HG02610 (cell line): ENCODE measurements at regions not wholly inside any gene's neighbourhood (a gene's known extent, or its start where the extent isn't known, plus 50 kb on each side); places are given as distances from the start of the nearest gene placed in this dataset.
A peak's percentile ranks its signal among the peaks of the same experiment; 100 is the strongest.

ENCODE experiments used
- ATAC-seq: cut with Tn5 transposase; IDR thresholded peaks from one replicate; pipeline ENCODE4 v1.9.1; 2021; ENCODE audit warnings: mild to moderate bottlenecking, moderate library complexity; ENCODE audit not compliant: unreplicated experiment

DNA sequence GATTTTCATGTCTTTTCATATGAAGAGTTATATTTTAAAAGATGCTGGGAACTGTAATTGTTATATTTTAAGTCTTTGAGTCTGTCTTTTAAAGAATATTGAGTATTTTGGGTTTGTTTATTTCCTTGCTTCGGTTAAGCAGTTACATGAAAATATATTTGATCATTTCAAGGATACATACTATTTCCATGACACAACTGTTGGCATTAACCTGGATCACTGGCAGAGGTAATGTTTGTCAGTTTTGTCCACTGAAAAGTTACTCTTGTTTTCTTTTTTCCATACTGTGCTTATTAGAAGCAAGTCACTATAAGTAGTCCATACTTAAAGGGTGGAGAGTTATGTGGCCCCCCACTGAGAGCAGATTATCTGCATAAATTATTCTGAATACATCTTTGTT lies 1142.0 kb upstream of the TMEFF2 start:
- ATAC-seq = no peak

DNA sequence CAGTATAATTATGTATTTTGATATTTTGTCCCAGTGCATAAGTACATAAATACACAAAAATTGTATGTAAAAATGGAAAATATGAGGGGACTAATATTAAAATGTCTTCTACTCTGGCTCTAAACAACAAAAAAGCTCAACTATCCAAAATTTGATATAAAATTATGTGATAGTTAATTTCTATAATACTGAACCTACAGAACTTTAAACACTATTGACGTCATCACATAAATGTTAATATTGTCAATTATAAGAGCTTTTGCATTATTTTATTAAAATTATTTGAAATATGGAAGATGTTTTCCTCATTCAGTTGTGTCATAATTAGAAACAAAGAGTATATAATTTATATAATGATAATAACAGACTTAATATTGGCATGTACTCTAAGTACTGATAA lies 1139.7 kb upstream of the TMEFF2 start:
- ATAC-seq = no peak

DNA sequence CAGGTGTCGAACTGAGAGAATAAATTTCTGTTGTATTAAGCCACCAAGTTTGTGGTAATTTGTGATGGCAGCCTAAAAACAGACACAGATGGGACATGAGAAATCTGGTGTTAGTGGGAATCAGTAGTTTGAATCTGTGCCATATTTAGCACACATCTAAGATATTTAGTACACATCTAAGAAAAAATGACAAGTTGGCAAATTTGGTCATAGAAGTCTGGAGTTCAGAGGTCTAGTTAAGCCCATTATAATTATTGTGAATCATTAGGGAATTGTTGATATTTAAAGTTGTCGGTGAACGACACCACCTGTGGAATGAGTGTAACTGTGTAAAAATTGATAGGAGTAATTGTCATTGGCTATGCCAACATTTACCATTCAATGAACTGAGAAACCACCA lies 1138.8 kb upstream of the TMEFF2 start:
- ATAC-seq = no peak

DNA sequence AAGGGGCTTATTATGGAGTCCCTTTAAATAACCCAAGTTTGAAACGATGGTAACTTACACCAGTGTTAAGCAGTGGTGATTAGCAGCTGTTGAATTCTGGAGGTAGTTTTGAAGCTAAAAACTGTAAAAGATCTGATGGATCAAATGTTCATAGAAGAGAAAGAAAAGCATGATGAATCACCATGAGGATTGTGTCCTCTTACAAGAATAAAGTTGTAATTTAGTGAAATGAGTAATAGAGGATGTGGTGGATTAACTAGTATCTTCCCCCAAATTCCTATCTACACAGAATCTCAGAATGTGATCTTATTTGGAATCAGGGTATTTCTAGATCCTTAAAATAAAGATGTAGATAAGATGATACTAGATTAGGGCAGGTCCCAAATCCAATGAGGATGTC lies 1138.2 kb upstream of the TMEFF2 start:
- no peak for ATAC-seq

DNA sequence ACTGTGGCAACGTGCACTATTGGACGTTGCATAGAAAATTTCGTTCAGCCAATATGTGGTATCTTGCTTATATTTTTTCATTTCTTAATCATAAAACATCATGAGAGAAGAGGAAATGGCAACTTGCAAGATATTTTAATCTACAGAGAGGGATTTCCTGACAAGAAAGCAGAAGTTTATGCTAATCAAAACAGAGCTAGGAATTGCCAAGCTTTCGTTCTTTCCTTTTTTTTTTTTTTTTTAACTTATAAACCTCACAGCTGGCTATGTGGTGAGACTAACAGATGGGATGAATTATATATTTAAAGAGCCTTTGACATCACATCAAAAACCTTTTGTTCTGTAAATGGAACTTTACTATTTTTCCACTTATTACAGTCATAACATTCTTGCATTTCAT lies 1136.9 kb upstream of the TMEFF2 start:
- no peak for ATAC-seq

DNA sequence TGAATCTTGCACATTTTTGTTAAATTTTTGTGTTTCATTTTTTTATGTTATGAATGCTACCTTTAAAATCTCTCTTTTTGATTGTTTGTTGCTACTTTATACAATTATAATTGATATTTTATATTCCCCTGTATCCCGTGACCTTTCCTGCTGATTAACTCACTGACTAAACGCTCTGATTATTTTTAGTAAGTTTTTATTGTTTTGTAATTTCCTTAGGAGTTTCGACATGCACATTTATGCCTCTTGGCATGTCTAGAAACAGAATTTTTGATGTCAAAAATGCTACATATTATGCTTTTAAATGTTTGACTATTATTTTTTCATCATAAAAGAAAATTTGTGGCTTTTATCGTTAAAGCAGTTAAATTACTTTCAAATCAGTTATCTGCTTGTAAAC lies 1131.6 kb upstream of the TMEFF2 start:
- ATAC-seq = no peak

DNA sequence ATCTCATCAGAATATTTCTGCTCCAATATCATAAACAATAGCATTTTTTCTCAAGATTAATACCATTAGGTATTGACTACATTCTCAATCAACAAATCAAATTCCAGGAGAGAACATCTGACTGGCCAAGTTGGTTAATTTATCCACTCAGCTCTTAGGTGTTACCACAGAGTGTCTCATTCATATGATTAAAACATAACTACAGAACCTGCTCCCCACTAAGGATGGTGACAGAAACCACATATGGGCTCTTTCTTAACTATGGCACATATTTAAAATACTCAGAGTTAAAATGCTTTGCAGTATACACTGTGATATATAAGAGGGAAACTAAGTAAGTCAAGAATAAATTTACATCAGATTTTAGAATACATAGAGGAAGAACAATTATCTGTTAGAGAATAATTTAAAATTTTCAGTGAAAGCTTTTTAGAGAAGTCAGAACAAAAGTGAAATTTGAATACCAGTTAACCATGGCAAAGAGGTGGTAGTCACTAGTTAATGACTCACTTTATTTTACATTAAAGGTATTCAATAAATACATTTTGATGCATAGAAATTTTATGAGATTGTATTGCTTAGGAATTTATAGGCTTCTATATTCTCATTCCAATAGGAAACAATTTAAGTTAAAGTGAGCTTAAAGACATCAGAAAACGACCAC lies 1120.8 kb upstream of the TMEFF2 start:
- ATAC-seq = peak; percentile 70

DNA sequence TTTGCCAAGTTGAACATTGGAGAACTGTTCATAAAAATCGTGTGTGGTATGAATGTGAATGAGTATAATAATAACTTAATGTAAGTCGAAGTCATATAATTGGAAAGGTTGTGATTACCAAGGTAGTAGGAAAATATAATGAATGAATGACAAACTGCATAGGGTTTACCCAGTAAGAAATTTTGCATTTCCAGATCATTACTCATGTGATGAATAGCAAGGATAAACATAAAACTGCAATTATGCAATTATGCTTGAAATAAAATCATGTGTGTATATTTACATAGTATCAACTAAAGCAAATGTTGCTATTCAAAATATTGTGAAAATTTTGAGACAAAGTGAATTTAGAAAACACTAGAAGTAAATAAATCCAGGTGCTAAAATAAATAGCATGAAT lies 1108.7 kb upstream of the TMEFF2 start:
- no peak for ATAC-seq

DNA sequence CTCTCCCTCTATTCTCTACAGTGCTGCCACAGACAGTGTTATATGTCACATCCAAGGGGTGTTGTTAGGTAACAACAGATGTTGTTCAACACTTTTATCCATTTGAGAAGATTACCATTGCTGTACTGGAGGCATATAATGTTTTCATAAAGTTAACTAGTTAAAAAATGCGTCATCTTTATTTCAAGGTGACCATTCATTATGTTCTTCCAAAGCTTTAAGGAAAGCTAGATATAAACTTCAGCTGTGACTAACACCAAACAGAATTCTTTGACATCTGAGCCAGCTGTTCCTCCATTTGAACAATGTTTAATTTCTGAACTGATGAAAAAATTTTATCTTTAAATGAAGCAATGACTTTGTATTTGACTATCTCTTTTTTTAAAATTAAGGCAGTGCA lies 1099.6 kb upstream of the TMEFF2 start:
- no peak for ATAC-seq

DNA sequence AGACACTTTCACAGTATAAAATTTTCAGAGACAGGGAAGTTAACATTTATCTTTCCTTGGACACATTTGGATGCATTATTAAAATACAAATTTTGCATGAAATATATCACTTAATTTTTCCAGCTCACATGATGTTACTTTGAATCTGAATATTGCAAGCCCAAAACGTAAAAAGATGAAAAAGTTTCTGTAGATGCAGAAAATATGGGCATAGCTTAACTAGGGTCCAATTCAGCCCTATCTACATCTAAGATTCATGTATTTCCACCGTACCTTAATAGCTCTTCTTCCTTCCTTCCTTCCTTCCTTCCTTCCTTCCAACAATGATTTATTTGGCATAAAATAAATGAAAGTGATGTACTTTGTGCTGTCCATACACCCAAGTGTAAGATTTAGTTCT lies 1084.6 kb upstream of the TMEFF2 start:
- no peak for ATAC-seq

DNA sequence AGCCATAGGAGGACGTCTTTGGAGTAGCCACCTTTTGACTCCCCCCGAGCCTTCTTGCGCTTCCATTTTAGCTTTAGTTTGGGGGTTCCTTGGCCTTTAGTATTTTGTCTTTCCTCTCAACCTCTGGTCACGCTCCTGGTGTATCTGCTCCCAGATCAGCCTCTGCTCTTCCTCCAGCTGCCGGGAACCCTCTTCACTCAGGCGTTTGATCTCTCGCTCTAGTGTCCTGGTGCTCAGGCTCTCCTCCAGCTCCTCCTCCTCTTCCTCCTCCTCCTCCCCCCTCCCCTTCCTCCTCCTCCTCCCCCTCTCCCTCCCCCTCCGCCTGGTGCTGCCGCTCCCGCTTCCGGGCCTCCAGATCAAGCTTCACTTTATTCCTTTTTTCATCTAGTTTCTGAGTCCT lies 1082.3 kb upstream of the TMEFF2 start:
- no peak for ATAC-seq

DNA sequence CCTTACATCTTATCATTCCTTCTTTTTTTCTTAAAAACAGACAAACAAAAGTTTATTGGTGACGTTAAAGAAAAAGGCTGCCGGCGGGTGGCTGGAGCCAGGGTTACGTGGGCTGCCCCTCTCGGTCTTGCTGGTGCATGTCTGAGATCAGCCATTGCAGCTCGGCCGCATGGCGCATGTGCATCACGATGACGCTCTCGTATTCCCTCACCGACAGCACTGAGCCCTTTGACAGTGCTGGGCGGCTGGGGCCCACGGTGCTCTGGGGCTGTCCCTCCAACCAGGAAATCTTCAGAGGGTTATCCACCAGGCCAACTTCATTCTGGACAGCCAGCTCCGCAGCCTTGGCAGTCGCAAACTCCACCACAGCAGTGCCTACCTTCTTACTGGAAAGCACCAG lies 1081.8 kb upstream of the TMEFF2 start:
- ATAC-seq = no peak

DNA sequence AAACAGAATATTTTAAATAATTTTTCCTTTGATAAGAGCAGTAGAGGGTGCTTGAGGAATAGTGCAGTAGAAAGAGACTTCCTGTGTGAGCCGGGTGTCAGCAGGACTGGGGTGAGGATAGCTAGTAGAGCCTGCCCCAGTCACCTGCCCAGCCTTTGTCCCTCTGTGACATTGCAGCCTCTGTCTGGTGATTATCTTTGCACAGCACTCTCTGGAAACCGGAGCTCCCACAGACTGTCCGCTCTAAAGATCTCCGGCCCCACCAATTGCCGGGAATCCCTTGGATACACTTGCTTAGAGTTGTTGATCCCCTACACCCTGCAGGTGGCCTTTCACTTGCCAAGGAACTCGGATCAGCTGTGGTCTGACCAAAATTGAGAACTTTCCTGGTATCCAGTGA lies 1081.3 kb upstream of the TMEFF2 start:
- ATAC-seq = no peak

DNA sequence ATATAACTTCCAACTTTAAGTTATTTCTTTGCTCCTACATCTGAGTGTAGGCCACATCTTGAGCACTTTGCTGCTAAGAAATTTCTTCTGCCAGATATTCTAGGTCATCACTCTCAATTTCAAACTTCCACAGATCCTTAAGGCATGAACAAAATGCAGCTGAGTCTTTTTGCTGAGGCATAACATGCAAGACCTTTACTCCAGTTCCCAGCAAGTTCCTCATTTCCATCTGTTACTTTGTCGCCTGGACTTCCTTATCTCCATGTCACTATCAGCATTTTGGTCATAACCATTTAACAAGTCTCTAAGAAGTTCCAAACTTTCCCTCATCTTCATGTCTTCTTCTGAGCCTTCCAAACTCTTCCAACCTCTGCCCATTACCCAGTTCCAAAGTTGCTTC lies 1077.3 kb upstream of the TMEFF2 start:
- ATAC-seq = no peak

DNA sequence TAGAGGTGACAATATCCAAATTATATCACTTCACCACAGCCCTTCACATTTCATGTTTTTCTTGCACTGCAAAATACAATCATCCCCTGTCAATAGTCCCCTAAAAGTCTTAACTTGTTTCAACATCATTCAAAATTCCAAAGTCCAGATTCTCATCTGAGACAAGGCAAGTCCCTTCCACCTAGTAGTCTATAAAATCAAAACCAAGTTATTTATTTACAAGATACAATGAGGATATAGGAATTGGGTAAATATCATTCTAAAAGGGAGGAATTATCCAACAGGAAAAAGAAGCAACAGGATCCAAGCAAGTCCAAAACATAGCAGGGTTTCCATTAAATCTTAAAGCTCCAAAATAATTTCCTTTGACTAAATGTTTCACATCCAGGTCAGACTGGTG lies 1076.1 kb upstream of the TMEFF2 start:
- no peak for ATAC-seq

DNA sequence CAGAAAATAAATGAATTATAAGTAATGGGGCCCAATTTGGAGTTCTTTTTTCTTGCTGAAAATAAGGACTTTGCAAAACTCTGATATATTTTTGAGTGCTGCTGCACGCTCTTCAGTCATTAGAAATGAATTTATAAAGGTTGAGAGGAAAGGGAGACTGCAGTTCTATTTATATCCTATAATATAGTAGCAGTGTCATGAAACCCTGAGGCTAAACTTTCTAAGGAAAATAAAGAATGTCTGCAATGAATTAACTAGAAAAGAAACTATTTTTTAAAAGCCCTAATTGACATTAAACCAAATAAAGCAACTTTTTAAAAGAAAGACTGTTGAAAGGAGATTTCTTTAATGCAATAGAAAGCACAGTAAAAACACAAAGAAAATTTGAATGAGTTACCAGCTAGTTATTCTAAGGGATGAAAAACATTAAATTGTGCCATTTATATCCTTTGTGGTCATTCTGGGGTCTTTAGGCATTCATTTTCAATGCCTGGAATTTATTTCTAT lies 1072.8 kb upstream of the TMEFF2 start:
- no peak for ATAC-seq

DNA sequence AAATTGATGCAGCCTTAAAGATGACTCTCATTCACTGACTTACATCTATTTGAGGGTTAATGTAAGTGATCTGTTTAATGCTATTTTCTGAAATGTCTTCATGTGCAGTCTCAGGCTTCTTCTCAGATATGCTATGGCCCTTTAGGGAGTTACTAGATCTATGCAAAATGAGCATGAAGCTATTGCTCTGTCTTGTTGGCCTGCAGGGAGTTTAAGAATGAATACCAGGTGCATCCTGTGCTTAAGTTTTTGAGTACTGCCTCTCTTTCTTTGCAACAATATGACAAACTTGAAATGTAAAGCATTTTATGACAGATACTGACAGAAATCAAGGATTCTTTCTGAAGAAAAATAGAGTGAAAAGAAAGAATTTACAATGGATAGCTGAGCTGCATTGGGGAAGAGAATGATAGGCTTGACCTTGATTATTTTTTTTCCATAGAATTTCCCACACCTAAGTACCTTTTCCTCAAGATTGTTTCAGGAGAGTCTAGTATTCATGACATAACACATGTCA lies 1058.3 kb upstream of the TMEFF2 start:
- no peak for ATAC-seq

DNA sequence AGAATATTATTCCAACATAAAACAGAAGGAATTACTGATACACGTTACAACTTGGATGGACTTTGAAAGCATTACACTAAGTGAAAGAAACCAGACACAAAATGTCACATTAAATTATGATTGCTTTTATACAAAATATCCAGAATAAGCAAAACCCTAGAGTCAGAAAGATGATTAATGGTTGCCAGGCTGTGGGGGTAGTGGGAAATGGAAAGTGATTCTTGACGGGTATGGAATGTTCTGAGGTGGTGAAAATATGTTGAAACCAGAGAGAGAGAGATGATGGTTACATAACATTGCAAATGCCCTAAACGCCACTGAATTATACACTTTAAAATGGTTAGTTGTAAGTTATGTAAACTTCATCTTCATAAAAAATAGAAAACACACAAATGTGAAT lies 1057.2 kb upstream of the TMEFF2 start:
- no peak for ATAC-seq

DNA sequence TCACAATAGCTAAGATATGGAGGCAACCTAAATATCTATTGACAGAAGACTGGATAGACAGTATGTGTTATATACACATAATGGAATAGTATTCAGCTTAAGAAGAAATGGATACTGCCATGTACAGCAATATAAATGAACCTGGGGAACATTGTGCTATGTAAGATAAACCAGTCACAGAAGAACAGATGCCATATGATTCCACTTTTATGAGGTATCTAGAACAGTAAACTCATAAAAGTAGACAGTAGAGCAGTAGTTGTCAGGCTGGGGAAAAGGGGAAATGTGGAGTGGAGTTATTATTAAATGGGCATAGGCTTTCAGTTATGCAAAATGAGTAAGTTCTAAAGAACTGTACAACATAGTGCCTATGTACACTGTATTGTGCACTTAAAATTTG lies 1055.7 kb upstream of the TMEFF2 start:
- no peak for ATAC-seq

DNA sequence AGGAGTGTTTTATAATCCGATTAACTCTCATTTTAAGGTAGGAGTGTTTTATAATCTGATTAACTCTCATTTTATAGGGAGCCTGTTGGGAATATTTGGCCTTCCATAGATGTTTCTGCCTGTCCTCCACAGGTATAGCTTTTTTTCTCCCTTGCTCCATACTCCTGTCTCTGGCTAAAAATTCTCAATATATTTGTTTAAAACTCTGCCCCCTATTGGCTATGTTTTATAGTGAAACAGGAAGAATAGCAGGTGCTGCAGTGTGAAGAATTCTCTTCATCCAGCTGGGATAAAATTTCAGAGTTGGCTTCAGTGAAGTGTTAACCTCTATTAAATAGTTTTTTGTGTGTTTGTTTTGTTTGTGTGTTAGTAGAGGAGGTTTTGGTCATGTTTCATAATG lies 1046.0 kb upstream of the TMEFF2 start:
- ATAC-seq = no peak

DNA sequence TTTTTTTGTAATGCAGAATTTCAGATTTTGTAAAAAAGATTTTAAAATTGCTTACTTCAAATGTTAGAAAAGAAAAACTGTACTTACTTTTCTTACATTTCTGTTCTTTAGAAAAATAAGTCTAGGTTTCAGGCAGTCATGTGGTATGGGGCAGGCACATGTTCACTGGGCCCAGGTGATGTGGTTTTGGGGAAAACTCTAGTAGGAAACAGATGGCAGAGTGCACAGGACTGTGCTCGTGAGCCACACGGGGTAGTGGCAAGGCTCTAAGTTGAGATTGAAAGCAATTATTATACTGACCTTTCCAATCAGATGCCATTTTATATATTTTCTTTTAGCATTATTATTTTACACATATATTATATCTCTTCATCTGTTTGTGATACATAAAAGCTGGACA lies 1036.9 kb upstream of the TMEFF2 start:
- no peak for ATAC-seq

DNA sequence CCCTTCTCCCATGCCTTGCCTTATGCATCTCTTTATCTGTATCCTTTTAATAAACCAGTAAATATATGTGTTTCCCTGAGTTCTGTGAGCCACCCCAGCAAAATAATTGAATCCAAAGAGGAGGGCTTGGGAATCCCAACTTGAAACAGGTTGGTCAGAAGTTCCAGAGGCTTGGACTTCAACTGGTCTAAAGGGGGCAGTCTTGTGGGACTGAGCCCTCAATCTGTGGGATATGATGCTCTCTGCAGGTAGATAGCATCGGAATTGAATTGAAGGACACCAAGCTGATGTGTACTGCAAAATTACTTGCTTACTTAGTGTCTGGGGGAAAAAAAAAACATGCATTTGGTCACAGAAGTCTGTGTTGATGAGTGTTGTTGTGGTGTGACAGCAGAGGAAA lies 1033.5 kb upstream of the TMEFF2 start:
- no peak for ATAC-seq

DNA sequence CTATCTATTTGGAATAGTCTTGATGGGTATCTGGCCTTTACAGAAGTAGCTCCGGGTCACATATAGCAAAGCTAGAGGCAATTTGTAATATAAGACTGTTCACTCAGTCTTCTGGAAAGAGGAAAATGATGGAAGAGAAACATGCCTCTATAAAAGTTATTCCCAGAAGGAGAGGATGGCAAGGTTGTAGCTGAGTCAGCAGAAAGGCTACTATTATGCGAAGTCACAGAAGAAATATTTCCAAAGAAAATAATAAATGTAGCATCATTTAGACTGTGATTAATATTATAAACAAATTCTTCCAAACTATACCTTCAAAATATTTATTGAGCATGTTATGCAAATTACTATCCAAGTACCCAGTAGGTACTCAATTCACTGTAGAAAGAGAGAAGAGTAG lies 1027.7 kb upstream of the TMEFF2 start:
- no peak for ATAC-seq
